CD14-positive monocyte (primary cell): ENCODE measurements at regions not wholly inside any gene's neighbourhood (a gene's known extent, or its start where the extent isn't known, plus 50 kb on each side); places are given as distances from the start of the nearest gene placed in this dataset.

Source experiments
- DNase-seq, 3 donors: peaks; one replicate each; pipeline ENCODE4 v3.0.0-alpha.2; 2011 to 2022
- H2AFZ ChIP-seq: 2 replicates; pipeline ENCODE4 v1.6.0; 2012; ENCODE audit warnings: mild to moderate bottlenecking, low read depth, low read length, inconsistent platforms; ENCODE audit not compliant: insufficient read depth, poor library complexity, severe bottlenecking
- H3K27ac ChIP-seq, 2 donors: 1 replicate in 1 of 2; 2 replicates in 1 of 2; pipeline ENCODE4 v1.5.1; 2012 to 2013; ENCODE audit warnings: low read length in 2 of 2, control low read depth in 1 of 2, inconsistent platforms in 1 of 2, low read depth in 1 of 2, mild to moderate bottlenecking in 1 of 2
- H3K27me3 ChIP-seq, 2 donors: one replicate each; pipeline versions ENCODE4 v1.6.0 to v1.6.1; 2011 to 2013; ENCODE audit warnings: low read length in 2 of 2; ENCODE audit not compliant: control insufficient read depth in 2 of 2, insufficient read depth in 2 of 2
- H3K36me3 ChIP-seq, 2 donors: replicated peaks in 1 of 2; 1 replicate in 1 of 2; 2 replicates in 1 of 2; pipeline versions ENCODE4 v1.5.1 to v1.6.1; 2012 to 2013; ENCODE audit warnings: low read length in 2 of 2, control low read depth in 1 of 2, inconsistent platforms in 1 of 2, mild to moderate bottlenecking in 1 of 2; ENCODE audit not compliant: insufficient read depth in 2 of 2, control insufficient read depth in 1 of 2
- H3K4me1 ChIP-seq, 2 donors: 1 replicate in 1 of 2; 2 replicates in 1 of 2; pipeline versions ENCODE4 v1.5.1 to v1.6.1; 2012 to 2013; ENCODE audit warnings: low read length in 2 of 2, control low read depth in 1 of 2, inconsistent platforms in 1 of 2, mild to moderate bottlenecking in 1 of 2, moderate library complexity in 1 of 2; ENCODE audit not compliant: insufficient read depth in 2 of 2, control insufficient read depth in 1 of 2
- H3K4me2 ChIP-seq: replicated peaks from 2 replicates; pipeline ENCODE3; 2012; ENCODE audit warnings: low read length, moderate library complexity, mild to moderate bottlenecking; ENCODE audit not compliant: poor library complexity, severe bottlenecking; ENCODE audit errors: extremely low read depth
- H3K4me3 ChIP-seq, 3 experiments: fragments of 200-600 bp in 1 of 3; sonication (generic) in 1 of 3; replicated peaks in 1 of 3; 1 replicate in 2 of 3; 2 replicates in 1 of 3; pipeline ENCODE4 v1.5.1; 2011 to 2013; ENCODE audit warnings: low read length in 3 of 3, mild to moderate bottlenecking in 3 of 3, control low read depth in 2 of 3, low read depth in 2 of 3, inconsistent platforms in 1 of 3, moderate library complexity in 1 of 3
- H3K79me2 ChIP-seq: 2 replicates; pipeline ENCODE4 v1.6.0; 2012; ENCODE audit warnings: mild to moderate bottlenecking, control low read depth, inconsistent platforms, low read length, moderate library complexity; ENCODE audit not compliant: insufficient read depth
- H3K9ac ChIP-seq: 2 replicates; pipeline ENCODE4 v1.6.0; 2017; ENCODE audit warnings: low read length, mild to moderate bottlenecking; ENCODE audit not compliant: insufficient read depth, poor library complexity, severe bottlenecking
- H3K9me3 ChIP-seq, 2 donors: replicated peaks in 1 of 2; 1 replicate in 1 of 2; 2 replicates in 1 of 2; pipeline versions ENCODE4 v1.5.1 to v1.6.1; 2012 to 2013; ENCODE audit warnings: low read length in 2 of 2, control low read depth in 1 of 2; ENCODE audit not compliant: control insufficient read depth in 1 of 2, insufficient read depth in 1 of 2
- H4K20me1 ChIP-seq: 2 replicates; pipeline ENCODE4 v1.6.0; 2012; ENCODE audit warnings: mild to moderate bottlenecking, low read length, control low read depth, moderate library complexity; ENCODE audit not compliant: insufficient read depth
- H3K27ac Mint-ChIP-seq, 7 donors: one replicate each; pipeline ENCODE4 v1.8.0; 2020; ENCODE audit warnings: mild to moderate bottlenecking in 7 of 7, mixed read lengths in 7 of 7, moderate library complexity in 6 of 7, inconsistent platforms in 2 of 7
- H3K27me3 Mint-ChIP-seq, 3 donors: one replicate each; pipeline ENCODE4 v1.8.0; 2021 to 2022; ENCODE audit warnings: low read depth in 3 of 3, mild to moderate bottlenecking in 3 of 3, mixed read lengths in 3 of 3, moderate library complexity in 3 of 3, inconsistent platforms in 1 of 3
- H3K36me3 Mint-ChIP-seq, 2 donors: one replicate each; pipeline ENCODE4 v1.8.0; 2020; ENCODE audit warnings: mixed read lengths in 2 of 2, inconsistent platforms in 1 of 2, mild to moderate bottlenecking in 1 of 2
- H3K4me1 Mint-ChIP-seq: one replicate; pipeline ENCODE4 v1.8.0; 2020; ENCODE audit warnings: mild to moderate bottlenecking, mixed read lengths
- H3K4me3 Mint-ChIP-seq, 2 donors: one replicate each; pipeline ENCODE4 v1.8.0; 2020; ENCODE audit warnings: mild to moderate bottlenecking in 2 of 2, mixed read lengths in 2 of 2, moderate library complexity in 1 of 2
- H3K9me3 Mint-ChIP-seq, 7 donors: one replicate each; pipeline ENCODE4 v1.8.0; 2020 to 2022; ENCODE audit warnings: mixed read lengths in 7 of 7, mild to moderate bottlenecking in 6 of 7, moderate library complexity in 6 of 7, inconsistent platforms in 2 of 7
- WGBS: methylation state at CpG from one replicate; pipeline ENCODE4 v1.1.5; 2013; ENCODE audit warnings: missing lambda C conversion rate; ENCODE audit not compliant: insufficient coverage; 5-methylcytosine and 5-hydroxymethylcytosine counted together
- intact Hi-C, 2 donors: fragments of 100-400 bp; cut with micrococcal nuclease; formaldehyde crosslinking; loops; one replicate each; pipeline versions ENCODE4 v1.15.0 to v1.15.1; 2023
- TF ChIP-seq, protein P1 (sequence below): fragments of 200-600 bp; IDR thresholded peaks from one replicate; pipeline ENCODE4 v1.8.0; 2022; ENCODE audit warnings: antibody characterized with exemption, mild to moderate bottlenecking

DNA sequence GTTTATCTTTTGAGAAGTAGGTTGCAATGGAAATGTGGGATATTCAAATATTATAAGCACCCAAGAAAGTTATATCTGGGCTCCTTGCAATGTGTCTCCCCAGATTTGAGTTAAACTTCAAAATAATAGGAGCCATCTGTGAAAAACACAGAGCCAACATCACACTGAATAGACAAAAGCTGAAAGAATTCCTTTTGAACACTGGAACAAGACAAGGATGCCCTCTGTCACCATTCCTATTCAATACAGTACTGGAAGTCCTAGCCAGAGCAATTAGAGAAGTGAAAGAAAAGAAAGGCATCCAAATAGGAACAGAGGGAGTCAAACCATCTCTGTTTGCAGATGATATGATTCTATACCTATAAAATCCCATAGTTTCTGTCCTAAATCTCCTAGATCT lies 114.3 kb upstream of the IL1RAPL1 start:
- no peak overlapping the region for H3K27ac ChIP-seq
- peaks cover 0 to 3% (median 0%) of the 10 kb centered on the region in 7 donors for H3K9me3 Mint-ChIP-seq
- no peaks in the 10 kb centered on the region for H3K27me3 Mint-ChIP-seq
- no peak overlapping the region for H3K4me2 ChIP-seq
- DNase-seq: no peak
- H3K4me3 Mint-ChIP-seq: no peak overlapping the region
- no peaks in the 10 kb centered on the region for H3K36me3 Mint-ChIP-seq
- H3K27ac Mint-ChIP-seq: no peak overlapping the region
- H3K79me2 ChIP-seq: no peaks in the 10 kb centered on the region
- H3K9me3 ChIP-seq: no peaks in the 10 kb centered on the region
- no peak overlapping the region for H3K4me3 ChIP-seq
- no peaks in the 10 kb centered on the region for H3K27me3 ChIP-seq
- TF ChIP-seq, protein P1, sequence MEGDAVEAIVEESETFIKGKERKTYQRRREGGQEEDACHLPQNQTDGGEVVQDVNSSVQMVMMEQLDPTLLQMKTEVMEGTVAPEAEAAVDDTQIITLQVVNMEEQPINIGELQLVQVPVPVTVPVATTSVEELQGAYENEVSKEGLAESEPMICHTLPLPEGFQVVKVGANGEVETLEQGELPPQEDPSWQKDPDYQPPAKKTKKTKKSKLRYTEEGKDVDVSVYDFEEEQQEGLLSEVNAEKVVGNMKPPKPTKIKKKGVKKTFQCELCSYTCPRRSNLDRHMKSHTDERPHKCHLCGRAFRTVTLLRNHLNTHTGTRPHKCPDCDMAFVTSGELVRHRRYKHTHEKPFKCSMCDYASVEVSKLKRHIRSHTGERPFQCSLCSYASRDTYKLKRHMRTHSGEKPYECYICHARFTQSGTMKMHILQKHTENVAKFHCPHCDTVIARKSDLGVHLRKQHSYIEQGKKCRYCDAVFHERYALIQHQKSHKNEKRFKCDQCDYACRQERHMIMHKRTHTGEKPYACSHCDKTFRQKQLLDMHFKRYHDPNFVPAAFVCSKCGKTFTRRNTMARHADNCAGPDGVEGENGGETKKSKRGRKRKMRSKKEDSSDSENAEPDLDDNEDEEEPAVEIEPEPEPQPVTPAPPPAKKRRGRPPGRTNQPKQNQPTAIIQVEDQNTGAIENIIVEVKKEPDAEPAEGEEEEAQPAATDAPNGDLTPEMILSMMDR: no peak
- H4K20me1 ChIP-seq: no peaks in the 10 kb centered on the region
- H3K36me3 ChIP-seq: no peaks in the 10 kb centered on the region
- intact Hi-C loops: no loop called here
- H3K4me1 Mint-ChIP-seq: no peaks in the 10 kb centered on the region
- no peak overlapping the region for H3K9ac ChIP-seq
- H3K4me1 ChIP-seq: no peaks in the 10 kb centered on the region
- H2AFZ ChIP-seq: no peak overlapping the region

- no peak overlapping the region for H3K4me2 ChIP-seq
- no peaks in the 10 kb centered on the region for H4K20me1 ChIP-seq
- H3K9me3 ChIP-seq: no peaks in the 10 kb centered on the region
- Mint-ChIP-seq H3K36me3 (no peaks in the 10 kb centered on the region), H3K9me3 (peaks cover 0 to 7% (median 0%) of the 10 kb centered on the region in 7 donors), H3K27ac (no peak overlapping the region), H3K27me3 (no peaks in the 10 kb centered on the region), H3K4me3 (no peak overlapping the region), H3K4me1 (peaks cover 3% of the 10 kb centered on the region)
- intact Hi-C loops: no loop called here
- no peak overlapping the region for H3K9ac ChIP-seq
- no peak overlapping the region for H2AFZ ChIP-seq
- DNase-seq: no peak
- no peak overlapping the region for H3K27ac ChIP-seq
- H3K4me1 ChIP-seq: peaks cover 0 to 6% of the 10 kb centered on the region in 2 donors
- no peaks in the 10 kb centered on the region for H3K79me2 ChIP-seq
- H3K36me3 ChIP-seq: no peaks in the 10 kb centered on the region
- H3K4me3 ChIP-seq: no peak overlapping the region
- TF ChIP-seq, protein P1: no peak
- WGBS: no CpG with 5 or more reads among the region's 3 CpGs
- no peaks in the 10 kb centered on the region for H3K27me3 ChIP-seq
Measured at GRCh38 chrX:28487818-28488217, 99.4 kb upstream of the IL1RAPL1 start.
